GM06990 (cell line): ENCODE measurements at regions not wholly inside any gene's neighbourhood (a gene's known extent, or its start where the extent isn't known, plus 50 kb on each side); places are given as distances from the start of the nearest gene placed in this dataset.

Experiments
- DNase-seq: peaks from one replicate; pipeline ENCODE4 v3.0.0-alpha.2; 2011; ENCODE audit not compliant: insufficient read length; ENCODE audit errors: extremely low read depth
- H3K27me3 ChIP-seq: replicated peaks from 2 replicates; pipeline ENCODE4 v1.6.0; 2011; ENCODE audit warnings: low read length; ENCODE audit not compliant: control insufficient read depth, insufficient read depth
- H3K36me3 ChIP-seq: 2 replicates; pipeline ENCODE4 v1.5.1; 2011; ENCODE audit warnings: low read length; ENCODE audit not compliant: control insufficient read depth, insufficient read depth
- H3K4me3 ChIP-seq: replicated peaks from 2 replicates; pipeline ENCODE4 v1.5.1; 2011; ENCODE audit warnings: low read depth, mild to moderate bottlenecking, control low read depth, low read length
- TF ChIP-seq, protein P1 (sequence below): IDR thresholded peaks from 2 replicates; pipeline ENCODE4 v1.5.1; 2011; ENCODE audit warnings: low read length, control low read depth, mild to moderate bottlenecking, inconsistent platforms; ENCODE audit not compliant: insufficient read depth, poor library complexity, severe bottlenecking

DNA sequence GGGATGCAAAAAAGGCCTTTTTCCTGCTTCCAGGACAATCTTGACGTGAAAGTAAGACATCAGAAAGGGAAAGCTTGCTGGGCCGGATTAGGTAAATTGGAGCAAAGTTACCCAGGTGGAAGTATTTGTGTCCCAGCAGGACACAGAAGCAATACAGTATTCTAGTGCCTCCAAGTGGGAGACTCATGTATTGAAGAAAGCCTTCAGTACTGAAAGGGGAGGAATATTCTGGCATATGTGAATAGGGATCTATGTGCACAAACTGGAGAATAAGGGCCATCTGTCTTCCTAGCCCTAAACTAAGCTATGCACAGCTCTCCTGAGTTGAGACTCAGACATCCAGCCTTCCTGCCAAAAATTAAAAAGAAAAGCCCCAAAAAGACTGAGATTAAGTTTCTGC is 327.3 kb upstream of the CDH8 start:
- TF ChIP-seq, protein P1, sequence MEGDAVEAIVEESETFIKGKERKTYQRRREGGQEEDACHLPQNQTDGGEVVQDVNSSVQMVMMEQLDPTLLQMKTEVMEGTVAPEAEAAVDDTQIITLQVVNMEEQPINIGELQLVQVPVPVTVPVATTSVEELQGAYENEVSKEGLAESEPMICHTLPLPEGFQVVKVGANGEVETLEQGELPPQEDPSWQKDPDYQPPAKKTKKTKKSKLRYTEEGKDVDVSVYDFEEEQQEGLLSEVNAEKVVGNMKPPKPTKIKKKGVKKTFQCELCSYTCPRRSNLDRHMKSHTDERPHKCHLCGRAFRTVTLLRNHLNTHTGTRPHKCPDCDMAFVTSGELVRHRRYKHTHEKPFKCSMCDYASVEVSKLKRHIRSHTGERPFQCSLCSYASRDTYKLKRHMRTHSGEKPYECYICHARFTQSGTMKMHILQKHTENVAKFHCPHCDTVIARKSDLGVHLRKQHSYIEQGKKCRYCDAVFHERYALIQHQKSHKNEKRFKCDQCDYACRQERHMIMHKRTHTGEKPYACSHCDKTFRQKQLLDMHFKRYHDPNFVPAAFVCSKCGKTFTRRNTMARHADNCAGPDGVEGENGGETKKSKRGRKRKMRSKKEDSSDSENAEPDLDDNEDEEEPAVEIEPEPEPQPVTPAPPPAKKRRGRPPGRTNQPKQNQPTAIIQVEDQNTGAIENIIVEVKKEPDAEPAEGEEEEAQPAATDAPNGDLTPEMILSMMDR = no peak
- H3K4me3 ChIP-seq = no peak overlapping the region
- H3K36me3 ChIP-seq = no peaks in the 10 kb centered on the region
- DNase-seq = no peak
- no peaks in the 10 kb centered on the region for H3K27me3 ChIP-seq

DNA sequence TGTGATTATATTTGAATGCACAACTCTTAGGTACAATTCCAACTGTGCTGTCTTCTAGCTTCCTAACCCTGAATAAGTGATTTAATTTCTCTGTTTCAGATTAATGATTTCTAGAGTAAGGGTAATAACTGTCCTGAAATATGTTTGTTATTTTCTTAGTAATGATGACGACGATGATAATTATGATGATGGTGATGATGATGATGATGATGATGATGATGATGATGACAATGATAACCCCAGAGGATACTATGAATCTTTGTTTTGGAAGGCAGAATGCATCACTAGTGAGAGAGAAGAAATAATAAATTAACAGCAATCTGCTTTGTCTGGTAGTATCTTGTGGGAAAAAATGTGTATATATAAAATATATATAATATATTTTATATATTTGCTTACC is 317.1 kb upstream of the CDH8 start:
- H3K36me3 ChIP-seq = no peaks in the 10 kb centered on the region
- no peak overlapping the region for H3K4me3 ChIP-seq
- no peaks in the 10 kb centered on the region for H3K27me3 ChIP-seq
- TF ChIP-seq, protein P1 = no peak
- DNase-seq = no peak

DNA sequence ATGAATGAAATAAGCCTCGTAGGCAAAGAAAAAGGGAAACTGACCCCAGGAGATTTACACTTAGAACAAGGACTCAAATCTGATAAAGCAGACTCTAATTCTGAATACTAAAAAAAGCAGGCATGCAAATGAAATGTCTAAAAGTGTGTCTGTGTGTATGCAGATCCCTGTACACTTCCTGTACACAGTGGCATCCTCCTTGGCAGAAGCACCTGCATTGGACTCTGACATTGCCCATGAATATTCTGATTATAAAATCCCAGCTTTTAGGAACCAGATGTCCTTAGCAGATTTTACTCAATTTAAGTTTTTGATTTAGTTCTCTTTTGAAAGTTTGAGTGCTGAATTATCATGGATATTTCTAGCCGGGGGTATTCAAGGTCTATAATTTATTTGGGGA is 306.0 kb upstream of the CDH8 start:
- Histone ChIP-seq H3K27me3 (no peaks in the 10 kb centered on the region), H3K36me3 (no peaks in the 10 kb centered on the region), H3K4me3 (no peak overlapping the region)
- TF ChIP-seq, protein P1 = no peak
- DNase-seq = no peak

DNA sequence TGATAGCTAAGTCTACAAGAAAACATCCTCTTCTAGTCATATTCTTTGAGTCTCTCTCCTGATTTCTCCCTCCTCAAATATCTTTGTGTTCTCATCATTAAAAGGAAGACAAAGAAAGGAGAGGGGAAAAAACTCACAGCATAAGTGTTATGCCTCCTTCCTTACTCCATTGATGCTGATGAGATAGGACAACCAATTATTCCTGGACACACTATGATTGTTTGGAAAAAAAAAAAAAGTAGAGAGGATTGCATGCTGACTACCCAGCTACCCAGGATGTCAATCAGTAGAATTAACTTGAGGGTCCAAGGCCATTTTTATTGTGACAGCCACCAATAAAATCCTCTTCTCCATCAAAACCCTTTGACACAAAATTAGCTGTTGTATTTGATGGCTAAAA is 299.1 kb upstream of the CDH8 start:
- DNase-seq = no peak
- TF ChIP-seq, protein P1 = no peak
- H3K36me3 ChIP-seq = no peaks in the 10 kb centered on the region
- no peaks in the 10 kb centered on the region for H3K27me3 ChIP-seq
- no peak overlapping the region for H3K4me3 ChIP-seq

DNA sequence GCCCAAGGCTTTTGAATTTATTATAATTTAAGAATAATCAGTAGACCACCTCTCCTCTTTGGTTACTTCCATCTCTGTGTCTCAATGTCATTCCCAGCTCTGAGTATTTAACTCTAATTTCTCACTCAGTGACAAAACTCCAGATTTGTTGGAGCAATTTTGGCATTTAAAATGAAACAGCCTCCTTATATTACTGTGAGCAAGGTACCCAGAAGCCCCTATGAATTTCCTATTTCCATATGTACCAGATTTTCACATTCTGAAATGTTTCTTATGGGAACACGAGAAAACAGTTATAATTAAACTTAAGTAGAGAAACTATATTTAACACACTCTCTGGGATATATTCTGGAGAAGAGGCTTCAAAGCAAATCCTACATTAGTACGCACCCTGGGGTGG is 285.4 kb upstream of the CDH8 start:
- Histone ChIP-seq H3K4me3 (no peak overlapping the region), H3K27me3 (no peaks in the 10 kb centered on the region), H3K36me3 (no peaks in the 10 kb centered on the region)
- TF ChIP-seq, protein P1 = no peak
- DNase-seq = no peak

DNA sequence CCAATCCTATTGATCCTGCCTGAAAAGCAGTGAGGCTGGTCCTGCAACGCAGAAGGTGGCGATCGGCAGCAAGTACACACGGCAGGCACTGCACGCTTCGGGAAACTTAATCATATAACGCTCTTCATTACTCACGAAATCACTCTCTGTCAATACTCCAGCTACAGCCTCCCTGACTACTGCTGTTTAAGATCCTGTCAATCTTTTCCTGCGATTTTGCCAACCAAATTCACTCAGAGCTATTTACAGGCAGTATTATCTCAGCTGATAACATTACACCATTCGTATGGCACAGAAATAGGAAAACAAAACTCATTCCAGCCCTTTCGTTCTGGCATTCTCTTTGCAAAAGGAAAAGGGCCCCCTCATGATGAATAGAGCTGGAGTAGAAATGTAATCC is 262.4 kb upstream of the CDH8 start:
- DNase-seq = no peak
- TF ChIP-seq, protein P1 = no peak
- Histone ChIP-seq H3K4me3 (no peak overlapping the region), H3K27me3 (no peaks in the 10 kb centered on the region), H3K36me3 (no peaks in the 10 kb centered on the region)
